ENCODE measurements at regions not wholly inside any gene's neighbourhood (a gene's known extent, or its start where the extent isn't known, plus 50 kb on each side); places are given as distances from the start of the nearest gene placed in this dataset.

DNA sequence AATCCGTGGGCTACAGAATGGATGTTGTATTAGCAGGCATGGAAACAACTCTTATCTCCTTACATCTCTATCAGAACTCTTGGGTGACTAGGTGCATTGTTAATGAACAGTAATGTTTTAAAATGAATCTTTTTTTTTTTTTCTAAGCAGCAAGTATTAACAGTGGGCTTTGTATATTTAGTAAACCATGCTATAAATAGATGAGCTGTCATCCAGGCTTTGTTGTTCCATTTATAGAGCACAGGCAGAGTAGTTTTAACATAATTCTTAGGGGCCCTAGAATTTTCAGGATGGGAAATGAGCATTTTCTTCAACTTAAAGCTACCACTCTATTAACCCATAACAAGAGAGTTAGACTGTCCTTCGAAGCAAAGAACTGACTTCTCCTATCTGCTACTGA, 233.7 kb upstream of the ADAMTSL1 start:
- Histone ChIP-seq H3K4me1 (ENCODE audit: control insufficient read depth in 2 of 2, insufficient read depth in 2 of 2, low read length in 2 of 2) (no peaks in the 10 kb centered on the region), H3K27ac (ENCODE audit: low read depth in 1 of 2, low read length in 1 of 2) (no peak overlapping the region), H3K4me3 (ENCODE audit: low read length in 2 of 2) (no peak overlapping the region), H3K27me3 (ENCODE audit: control insufficient read depth in 2 of 2, insufficient read depth in 1 of 2, low read length in 1 of 2) (no peaks in the 10 kb centered on the region), H3K9me3 (ENCODE audit: control insufficient read depth in 2 of 2, insufficient read depth in 1 of 2, low read length in 1 of 2) (no peaks in the 10 kb centered on the region), H3K36me3 (ENCODE audit: control insufficient read depth in 2 of 2, insufficient read depth in 2 of 2, low read length in 1 of 2) (no peaks in the 10 kb centered on the region)
- DNase-seq (ENCODE audit: low read depth in 6 of 9, low spot score in 9 of 9): no peak
- WGBS: 46% methylated on average over 2 of the region's 2 CpGs

GRCh38 chr9:18245911-18246310, 228.0 kb upstream of the ADAMTSL1 start:
- DNase-seq (ENCODE audit: low read depth in 6 of 9, low spot score in 9 of 9): no peak
- WGBS: 95% methylated on average over 4 of the region's 4 CpGs
- Histone ChIP-seq H3K9me3 (ENCODE audit: control insufficient read depth in 2 of 2, insufficient read depth in 1 of 2, low read length in 1 of 2) (no peaks in the 10 kb centered on the region), H3K27ac (ENCODE audit: low read depth in 1 of 2, low read length in 1 of 2) (no peak overlapping the region), H3K27me3 (ENCODE audit: control insufficient read depth in 2 of 2, insufficient read depth in 1 of 2, low read length in 1 of 2) (no peaks in the 10 kb centered on the region), H3K4me3 (ENCODE audit: low read length in 2 of 2) (no peak overlapping the region), H3K36me3 (ENCODE audit: control insufficient read depth in 2 of 2, insufficient read depth in 2 of 2, low read length in 1 of 2) (no peaks in the 10 kb centered on the region), H3K4me1 (ENCODE audit: control insufficient read depth in 2 of 2, insufficient read depth in 2 of 2, low read length in 2 of 2) (no peaks in the 10 kb centered on the region)

GRCh38 chr9:18250053-18250452, 223.9 kb upstream of the ADAMTSL1 start:
- no peaks in the 10 kb centered on the region for H3K36me3 ChIP-seq (ENCODE audit: control insufficient read depth in 2 of 2, insufficient read depth in 2 of 2, low read length in 1 of 2)
- no peaks in the 10 kb centered on the region for H3K4me1 ChIP-seq (ENCODE audit: control insufficient read depth in 2 of 2, insufficient read depth in 2 of 2, low read length in 2 of 2)
- H3K27ac ChIP-seq (ENCODE audit: low read depth in 1 of 2, low read length in 1 of 2): no peak overlapping the region
- no peaks in the 10 kb centered on the region for H3K27me3 ChIP-seq (ENCODE audit: control insufficient read depth in 2 of 2, insufficient read depth in 1 of 2, low read length in 1 of 2)
- no peak overlapping the region for H3K4me3 ChIP-seq (ENCODE audit: low read length in 2 of 2)
- DNase-seq (ENCODE audit: low read depth in 6 of 9, low spot score in 9 of 9): no peak
- no peaks in the 10 kb centered on the region for H3K9me3 ChIP-seq (ENCODE audit: control insufficient read depth in 2 of 2, insufficient read depth in 1 of 2, low read length in 1 of 2)

GRCh38 chr9:18253950-18254349, 220.0 kb upstream of the ADAMTSL1 start:
- no peaks in the 10 kb centered on the region for H3K27me3 ChIP-seq (ENCODE audit: control insufficient read depth in 2 of 2, insufficient read depth in 1 of 2, low read length in 1 of 2)
- H3K27ac ChIP-seq (ENCODE audit: low read depth in 1 of 2, low read length in 1 of 2): no peak overlapping the region
- no peak overlapping the region for H3K4me3 ChIP-seq (ENCODE audit: low read length in 2 of 2)
- H3K9me3 ChIP-seq (ENCODE audit: control insufficient read depth in 2 of 2, insufficient read depth in 1 of 2, low read length in 1 of 2): no peaks in the 10 kb centered on the region
- WGBS: 92% methylated on average over 9 of the region's 9 CpGs
- H3K4me1 ChIP-seq (ENCODE audit: control insufficient read depth in 2 of 2, insufficient read depth in 2 of 2, low read length in 2 of 2): no peaks in the 10 kb centered on the region
- DNase-seq (ENCODE audit: low read depth in 6 of 9, low spot score in 9 of 9): no peak
- H3K36me3 ChIP-seq (ENCODE audit: control insufficient read depth in 2 of 2, insufficient read depth in 2 of 2, low read length in 1 of 2): no peaks in the 10 kb centered on the region

GRCh38 chr9:18255158-18255629, 218.8 kb upstream of the ADAMTSL1 start:
- Histone ChIP-seq H3K36me3 (ENCODE audit: control insufficient read depth in 2 of 2, insufficient read depth in 2 of 2, low read length in 1 of 2) (no peaks in the 10 kb centered on the region), H3K4me3 (ENCODE audit: low read length in 2 of 2) (no peak overlapping the region)

DNA sequence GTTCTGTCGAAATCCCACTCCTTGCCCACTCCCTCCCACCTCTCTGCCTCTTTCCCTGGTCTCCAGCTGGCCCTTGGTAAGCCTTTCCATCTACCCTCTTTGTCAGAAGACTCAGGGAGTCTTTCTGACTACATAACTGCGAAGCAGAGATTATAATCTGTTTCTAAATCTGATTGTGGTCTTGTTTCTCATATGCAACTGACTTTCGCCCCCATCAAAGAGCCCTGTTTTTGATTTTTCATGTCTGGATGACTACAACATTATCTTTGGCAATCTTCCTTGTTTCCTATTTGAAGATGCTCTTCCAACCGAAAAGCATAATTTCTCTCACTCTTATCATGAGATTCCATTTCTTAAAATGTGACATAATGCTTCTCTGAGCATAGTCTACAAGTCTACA, 218.2 kb upstream of the ADAMTSL1 start:
- Histone ChIP-seq H3K27ac (ENCODE audit: low read depth in 1 of 2, low read length in 1 of 2) (no peak overlapping the region), H3K27me3 (ENCODE audit: control insufficient read depth in 2 of 2, insufficient read depth in 1 of 2, low read length in 1 of 2) (no peaks in the 10 kb centered on the region), H3K9me3 (ENCODE audit: control insufficient read depth in 2 of 2, insufficient read depth in 1 of 2, low read length in 1 of 2) (no peaks in the 10 kb centered on the region), H3K4me3 (ENCODE audit: low read length in 2 of 2) (no peak overlapping the region), H3K36me3 (ENCODE audit: control insufficient read depth in 2 of 2, insufficient read depth in 2 of 2, low read length in 1 of 2) (no peaks in the 10 kb centered on the region), H3K4me1 (ENCODE audit: control insufficient read depth in 2 of 2, insufficient read depth in 2 of 2, low read length in 2 of 2) (no peaks in the 10 kb centered on the region)
- no peak for DNase-seq (ENCODE audit: low read depth in 6 of 9, low spot score in 9 of 9)
- 73% methylated on average over 4 of the region's 4 CpGs for WGBS

More at GRCh38 chr9:18255158-18255629, 218.8 kb upstream of the ADAMTSL1 start:
- DNase-seq (ENCODE audit: low read depth in 6 of 9, low spot score in 9 of 9): peak; percentile 39 to 87 (median 62)
- Histone ChIP-seq H3K9me3 (ENCODE audit: control insufficient read depth in 2 of 2, insufficient read depth in 1 of 2, low read length in 1 of 2) (no peaks in the 10 kb centered on the region), H3K27me3 (ENCODE audit: control insufficient read depth in 2 of 2, insufficient read depth in 1 of 2, low read length in 1 of 2) (no peaks in the 10 kb centered on the region), H3K4me1 (ENCODE audit: control insufficient read depth in 2 of 2, insufficient read depth in 2 of 2, low read length in 2 of 2) (no peaks in the 10 kb centered on the region), H3K27ac (ENCODE audit: low read depth in 1 of 2, low read length in 1 of 2) (no peak overlapping the region)
- 3% methylated on average over 9 of the region's 9 CpGs for WGBS

DNA sequence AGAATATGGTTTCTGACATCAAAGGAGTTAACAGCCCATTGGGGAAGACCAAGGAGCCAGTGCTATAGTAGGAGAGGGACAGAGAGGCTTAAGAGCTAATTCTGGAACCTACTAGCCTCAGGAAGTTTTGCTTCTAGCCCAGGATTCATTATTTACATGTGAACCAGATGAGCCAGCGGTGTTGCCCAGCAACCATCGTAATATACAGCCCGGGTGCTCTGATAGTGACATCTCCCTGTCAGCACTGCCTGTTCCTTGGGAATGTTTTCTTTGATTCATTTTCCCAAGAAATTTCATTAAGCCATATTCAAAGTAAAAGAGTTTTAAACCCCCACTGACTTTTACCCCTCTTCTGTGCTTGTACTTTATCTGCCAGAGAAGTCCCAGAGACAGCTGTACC, 217.4 kb upstream of the ADAMTSL1 start:
- Histone ChIP-seq H3K36me3 (ENCODE audit: control insufficient read depth in 2 of 2, insufficient read depth in 2 of 2, low read length in 1 of 2) (no peaks in the 10 kb centered on the region), H3K4me3 (ENCODE audit: low read length in 2 of 2) (no peak overlapping the region), H3K27ac (ENCODE audit: low read depth in 1 of 2, low read length in 1 of 2) (no peak overlapping the region), H3K27me3 (ENCODE audit: control insufficient read depth in 2 of 2, insufficient read depth in 1 of 2, low read length in 1 of 2) (no peaks in the 10 kb centered on the region), H3K4me1 (ENCODE audit: control insufficient read depth in 2 of 2, insufficient read depth in 2 of 2, low read length in 2 of 2) (no peaks in the 10 kb centered on the region), H3K9me3 (ENCODE audit: control insufficient read depth in 2 of 2, insufficient read depth in 1 of 2, low read length in 1 of 2) (no peaks in the 10 kb centered on the region)
- WGBS: 95% methylated on average over 3 of the region's 3 CpGs
- DNase-seq (ENCODE audit: low read depth in 6 of 9, low spot score in 9 of 9): no peak

- no peak for DNase-seq (ENCODE audit: low read depth in 6 of 9, low spot score in 9 of 9)
- no peak overlapping the region for H3K4me3 ChIP-seq (ENCODE audit: low read length in 2 of 2)
- no peaks in the 10 kb centered on the region for H3K36me3 ChIP-seq (ENCODE audit: control insufficient read depth in 2 of 2, insufficient read depth in 2 of 2, low read length in 1 of 2)
- 3% methylated on average over 5 of the region's 5 CpGs for WGBS
- H3K27ac ChIP-seq (ENCODE audit: low read depth in 1 of 2, low read length in 1 of 2): no peak overlapping the region
- H3K27me3 ChIP-seq (ENCODE audit: control insufficient read depth in 2 of 2, insufficient read depth in 1 of 2, low read length in 1 of 2): no peaks in the 10 kb centered on the region
- H3K4me1 ChIP-seq (ENCODE audit: control insufficient read depth in 2 of 2, insufficient read depth in 2 of 2, low read length in 2 of 2): no peaks in the 10 kb centered on the region
- no peaks in the 10 kb centered on the region for H3K9me3 ChIP-seq (ENCODE audit: control insufficient read depth in 2 of 2, insufficient read depth in 1 of 2, low read length in 1 of 2)
These were observed 213.4 kb upstream of the ADAMTSL1 start for GRCh38 chr9:18260521-18260920.

DNA sequence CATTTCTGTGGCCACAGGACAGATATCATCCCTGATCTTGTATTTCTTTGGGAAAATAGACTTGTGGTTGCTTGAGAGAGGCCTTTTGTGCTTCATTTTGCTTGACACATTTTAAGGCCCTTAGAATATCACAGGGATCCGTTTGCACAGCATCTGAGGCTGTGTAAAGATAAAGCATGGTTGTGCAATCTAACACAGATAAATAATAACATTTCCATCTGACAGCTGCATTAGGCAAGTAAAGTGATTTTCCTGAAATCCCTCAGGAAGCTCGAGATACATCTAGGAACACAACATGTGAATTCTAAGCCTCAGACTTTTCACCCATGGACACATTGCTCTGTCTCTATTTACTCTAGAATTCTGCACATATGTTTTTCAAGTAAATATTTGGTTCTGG, 212.8 kb upstream of the ADAMTSL1 start:
- no peaks in the 10 kb centered on the region for H3K36me3 ChIP-seq (ENCODE audit: control insufficient read depth in 2 of 2, insufficient read depth in 2 of 2, low read length in 1 of 2)
- no peak for DNase-seq (ENCODE audit: low read depth in 6 of 9, low spot score in 9 of 9)
- H3K27me3 ChIP-seq (ENCODE audit: control insufficient read depth in 2 of 2, insufficient read depth in 1 of 2, low read length in 1 of 2): no peaks in the 10 kb centered on the region
- no peaks in the 10 kb centered on the region for H3K9me3 ChIP-seq (ENCODE audit: control insufficient read depth in 2 of 2, insufficient read depth in 1 of 2, low read length in 1 of 2)
- H3K4me3 ChIP-seq (ENCODE audit: low read length in 2 of 2): no peak overlapping the region
- 73% methylated on average over 2 of the region's 2 CpGs for WGBS
- no peak overlapping the region for H3K27ac ChIP-seq (ENCODE audit: low read depth in 1 of 2, low read length in 1 of 2)
- no peaks in the 10 kb centered on the region for H3K4me1 ChIP-seq (ENCODE audit: control insufficient read depth in 2 of 2, insufficient read depth in 2 of 2, low read length in 2 of 2)

GRCh38 chr9:18263377-18263776, 210.6 kb upstream of the ADAMTSL1 start:
- 88% methylated on average over 6 of the region's 6 CpGs for WGBS
- no peak overlapping the region for H3K27ac ChIP-seq (ENCODE audit: low read depth in 1 of 2, low read length in 1 of 2)
- H3K4me3 ChIP-seq (ENCODE audit: low read length in 2 of 2): no peak overlapping the region
- H3K9me3 ChIP-seq (ENCODE audit: control insufficient read depth in 2 of 2, insufficient read depth in 1 of 2, low read length in 1 of 2): no peaks in the 10 kb centered on the region
- H3K4me1 ChIP-seq (ENCODE audit: control insufficient read depth in 2 of 2, insufficient read depth in 2 of 2, low read length in 2 of 2): no peaks in the 10 kb centered on the region
- DNase-seq (ENCODE audit: low read depth in 6 of 9, low spot score in 9 of 9): no peak
- no peaks in the 10 kb centered on the region for H3K36me3 ChIP-seq (ENCODE audit: control insufficient read depth in 2 of 2, insufficient read depth in 2 of 2, low read length in 1 of 2)
- no peaks in the 10 kb centered on the region for H3K27me3 ChIP-seq (ENCODE audit: control insufficient read depth in 2 of 2, insufficient read depth in 1 of 2, low read length in 1 of 2)
